ENCODE measurements at regions not wholly inside any gene's neighbourhood (a gene's known extent, or its start where the extent isn't known, plus 50 kb on each side); places are given as distances from the start of the nearest gene placed in this dataset.

DNA sequence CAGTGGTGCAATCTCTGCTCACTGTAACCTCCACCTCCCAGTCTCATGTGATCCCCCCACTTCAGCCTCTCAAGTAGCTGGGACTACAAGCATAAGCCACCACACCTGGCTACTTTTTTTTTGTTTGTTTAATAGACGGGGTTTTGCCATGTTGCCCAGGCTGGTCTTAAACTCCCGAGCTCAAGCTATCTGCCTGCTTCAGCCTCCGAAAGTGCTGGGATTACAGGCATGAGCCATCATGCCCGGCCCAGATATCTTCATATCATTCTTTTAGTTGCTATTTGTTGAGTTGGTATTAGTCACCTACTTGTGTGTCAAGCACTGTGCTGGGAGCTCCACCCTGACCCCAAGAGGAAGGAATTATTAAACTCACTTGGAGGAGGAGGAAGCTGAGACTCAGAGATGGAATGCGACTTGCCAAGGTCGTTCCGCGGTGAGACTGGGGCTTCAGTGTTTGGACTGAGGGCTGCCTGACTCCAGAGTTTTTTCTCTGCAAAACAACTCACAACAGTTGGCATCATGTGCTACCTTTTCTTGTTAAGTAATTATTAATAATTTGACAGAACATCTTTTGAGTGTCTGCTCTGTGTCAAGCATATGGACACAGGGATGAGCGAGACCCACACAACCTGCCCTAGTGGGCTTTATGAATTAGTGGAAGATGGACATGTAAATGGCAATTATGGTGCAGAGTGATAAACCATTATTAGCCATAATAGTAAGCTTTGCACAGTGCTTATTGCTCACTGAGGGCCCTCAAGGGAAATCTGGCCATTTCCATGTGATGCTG lies 132.0 kb downstream of the FOXD2 start:
- ATAC-seq (ENCODE audit: low read depth) (no peak), DNase-seq (no peak)
- Mint-ChIP-seq H3K9me3 (ENCODE audit: insufficient read depth) (no peaks in the 10 kb centered on the region), H3K27me3 (peaks cover 7% of the 10 kb centered on the region), H3K27ac (no peak overlapping the region), H3K4me1 (no peaks in the 10 kb centered on the region), H3K4me3 (no peak overlapping the region)
- TF ChIP-seq, protein P1, sequence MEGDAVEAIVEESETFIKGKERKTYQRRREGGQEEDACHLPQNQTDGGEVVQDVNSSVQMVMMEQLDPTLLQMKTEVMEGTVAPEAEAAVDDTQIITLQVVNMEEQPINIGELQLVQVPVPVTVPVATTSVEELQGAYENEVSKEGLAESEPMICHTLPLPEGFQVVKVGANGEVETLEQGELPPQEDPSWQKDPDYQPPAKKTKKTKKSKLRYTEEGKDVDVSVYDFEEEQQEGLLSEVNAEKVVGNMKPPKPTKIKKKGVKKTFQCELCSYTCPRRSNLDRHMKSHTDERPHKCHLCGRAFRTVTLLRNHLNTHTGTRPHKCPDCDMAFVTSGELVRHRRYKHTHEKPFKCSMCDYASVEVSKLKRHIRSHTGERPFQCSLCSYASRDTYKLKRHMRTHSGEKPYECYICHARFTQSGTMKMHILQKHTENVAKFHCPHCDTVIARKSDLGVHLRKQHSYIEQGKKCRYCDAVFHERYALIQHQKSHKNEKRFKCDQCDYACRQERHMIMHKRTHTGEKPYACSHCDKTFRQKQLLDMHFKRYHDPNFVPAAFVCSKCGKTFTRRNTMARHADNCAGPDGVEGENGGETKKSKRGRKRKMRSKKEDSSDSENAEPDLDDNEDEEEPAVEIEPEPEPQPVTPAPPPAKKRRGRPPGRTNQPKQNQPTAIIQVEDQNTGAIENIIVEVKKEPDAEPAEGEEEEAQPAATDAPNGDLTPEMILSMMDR (IDR thresholded peaks at IDR 0.05) = no peak
- TF ChIP-seq EZH2 (IDR thresholded peaks at IDR 0.05; ENCODE audit: borderline replicate concordance, insufficient read depth, low read depth, low read length, poor library complexity, severe bottlenecking) = no peak
- H3K9me3 ChIP-seq (ENCODE audit: control extremely low read depth in 1 of 3, control insufficient read depth in 2 of 3, insufficient read depth in 1 of 3, low read length in 2 of 3) = no peaks in the 10 kb centered on the region
- no peaks in the 10 kb centered on the region for H3K79me2 ChIP-seq (ENCODE audit: control insufficient read depth, insufficient read depth, low read length)
- no peak overlapping the region for H3K27ac ChIP-seq (ENCODE audit: low read length in 2 of 2)
- H3K4me3 ChIP-seq (ENCODE audit: control extremely low read depth in 1 of 5, extremely low read depth in 1 of 5, insufficient read depth in 1 of 5, low read depth in 2 of 5, low read length in 4 of 5) = no peak overlapping the region
- ChIA-PET POLR2A (no interaction called here), CTCF (interaction anchor here (0.6 kb wide), 1 partner anchor 962 kb away, joined by 5 read pairs; no protein-coding TSS in a partner anchor)
- H3K36me3 ChIP-seq (replicated peaks in 1 of 2; ENCODE audit: control extremely low read depth in 1 of 2, control insufficient read depth in 1 of 2, extremely low read depth in 1 of 2, insufficient read depth in 2 of 2, low read length in 1 of 2) = no peaks in the 10 kb centered on the region
- WGBS (ENCODE audit: insufficient coverage) = 100% methylated on average over 1 of the region's 9 CpGs
- peaks cover 0 to 5% (median 0%) of the 10 kb centered on the region in 4 experiments for H3K27me3 ChIP-seq (replicated peaks in 1 of 4; ENCODE audit: control extremely low read depth in 1 of 4, control insufficient read depth in 3 of 4, insufficient read depth in 4 of 4, low read length in 3 of 4)
- intact Hi-C loops (cut with micrococcal nuclease) = no loop called here
- no peak overlapping the region for H3K9ac ChIP-seq (ENCODE audit: low read length)
- no peak overlapping the region for H3K4me2 ChIP-seq (replicated peaks; ENCODE audit: low read depth, low read length, poor library complexity, severe bottlenecking)
- no peaks in the 10 kb centered on the region for H3K4me1 ChIP-seq (ENCODE audit: control insufficient read depth in 2 of 2, insufficient read depth in 2 of 2, low read length in 2 of 2)
- no peaks in the 10 kb centered on the region for H4K20me1 ChIP-seq (ENCODE audit: control insufficient read depth, insufficient read depth, low read length, poor library complexity, severe bottlenecking)
- no peak overlapping the region for H2AFZ ChIP-seq (ENCODE audit: insufficient read depth, low read depth, low read length, poor library complexity, severe bottlenecking)

DNA sequence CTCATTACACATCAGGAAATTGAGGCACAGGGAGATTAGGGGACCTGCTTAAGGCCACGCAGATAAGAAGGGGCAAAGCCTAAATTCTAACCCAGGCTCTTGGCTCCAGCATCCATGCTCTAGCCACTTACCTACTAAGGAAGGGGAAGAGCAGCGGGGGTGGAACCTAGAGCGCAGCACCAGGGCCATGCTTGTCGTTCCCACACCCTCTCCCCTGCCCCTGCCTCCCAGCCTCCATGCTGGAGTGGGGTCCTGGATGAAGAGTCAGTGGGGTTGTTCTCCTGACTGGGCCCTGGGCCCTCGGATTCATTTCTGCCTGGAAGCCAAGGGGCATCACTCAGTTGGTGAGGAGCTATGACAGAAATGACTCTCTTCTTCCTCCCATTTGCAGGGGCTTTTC lies 133.3 kb downstream of the FOXD2 start:
- Mint-ChIP-seq H3K27ac (no peak overlapping the region), H3K9me3 (ENCODE audit: insufficient read depth) (no peaks in the 10 kb centered on the region), H3K4me1 (no peaks in the 10 kb centered on the region), H3K27me3 (peaks cover 7% of the 10 kb centered on the region), H3K4me3 (no peak overlapping the region)
- H3K9ac ChIP-seq (ENCODE audit: low read length) = no peak overlapping the region
- H3K4me2 ChIP-seq (replicated peaks; ENCODE audit: low read depth, low read length, poor library complexity, severe bottlenecking) = no peak overlapping the region
- H4K20me1 ChIP-seq (ENCODE audit: control insufficient read depth, insufficient read depth, low read length, poor library complexity, severe bottlenecking) = no peaks in the 10 kb centered on the region
- H3K27ac ChIP-seq (ENCODE audit: low read length in 2 of 2) = no peak overlapping the region
- no peak overlapping the region for H2AFZ ChIP-seq (ENCODE audit: insufficient read depth, low read depth, low read length, poor library complexity, severe bottlenecking)
- H3K79me2 ChIP-seq (ENCODE audit: control insufficient read depth, insufficient read depth, low read length) = no peaks in the 10 kb centered on the region
- intact Hi-C loops (cut with micrococcal nuclease) = no loop called here
- CTCF ChIA-PET = no interaction called here
- no peaks in the 10 kb centered on the region for H3K4me1 ChIP-seq (ENCODE audit: control insufficient read depth in 2 of 2, insufficient read depth in 2 of 2, low read length in 2 of 2)
- ATAC-seq (ENCODE audit: low read depth) (no peak), DNase-seq (no peak)
- POLR2A ChIA-PET = no interaction called here
- no peaks in the 10 kb centered on the region for H3K36me3 ChIP-seq (replicated peaks in 1 of 2; ENCODE audit: control extremely low read depth in 1 of 2, control insufficient read depth in 1 of 2, extremely low read depth in 1 of 2, insufficient read depth in 2 of 2, low read length in 1 of 2)
- H3K9me3 ChIP-seq (ENCODE audit: control extremely low read depth in 1 of 3, control insufficient read depth in 2 of 3, insufficient read depth in 1 of 3, low read length in 2 of 3) = no peaks in the 10 kb centered on the region
- peaks cover 0 to 9% (median 0%) of the 10 kb centered on the region in 4 experiments for H3K27me3 ChIP-seq (replicated peaks in 1 of 4; ENCODE audit: control extremely low read depth in 1 of 4, control insufficient read depth in 3 of 4, insufficient read depth in 4 of 4, low read length in 3 of 4)
- WGBS (ENCODE audit: insufficient coverage) = no CpG with 5 or more reads among the region's 5 CpGs
- TF ChIP-seq EZH2 (IDR thresholded peaks at IDR 0.05; ENCODE audit: borderline replicate concordance, insufficient read depth, low read depth, low read length, poor library complexity, severe bottlenecking) = no peak
- TF ChIP-seq, protein P1 (IDR thresholded peaks at IDR 0.05) = no peak
- no peak overlapping the region for H3K4me3 ChIP-seq (ENCODE audit: control extremely low read depth in 1 of 5, extremely low read depth in 1 of 5, insufficient read depth in 1 of 5, low read depth in 2 of 5, low read length in 4 of 5)

All from B cell (primary cell).